Neural crest cell (in vitro differentiated cells): ENCODE measurements at regions not wholly inside any gene's neighbourhood (a gene's known extent, or its start where the extent isn't known, plus 50 kb on each side); places are given as distances from the start of the nearest gene placed in this dataset.
A peak's percentile ranks its signal among the peaks of the same experiment; 100 is the strongest.

ENCODE experiments used
- DNase-seq: peaks from one replicate; pipeline ENCODE4 v3.0.0; 2021; ENCODE audit warnings: low read depth, mixed read lengths, low spot score
- H3K27ac Mint-ChIP-seq: one replicate; pipeline ENCODE4 v1.8.0; 2021; ENCODE audit warnings: mild to moderate bottlenecking, mixed read lengths; ENCODE audit not compliant: unreplicated experiment
- H3K27me3 Mint-ChIP-seq: 2 replicates; pipeline ENCODE4 v1.8.0; 2021; ENCODE audit warnings: low read depth, mild to moderate bottlenecking, mixed read lengths
- H3K36me3 Mint-ChIP-seq: 2 replicates; pipeline ENCODE4 v1.8.0; 2021; ENCODE audit warnings: low read depth, mild to moderate bottlenecking, mixed read lengths
- H3K4me1 Mint-ChIP-seq: 2 replicates; pipeline ENCODE4 v1.8.0; 2021; ENCODE audit warnings: mixed read lengths
- H3K4me3 Mint-ChIP-seq: one replicate; pipeline ENCODE4 v1.8.0; 2021; ENCODE audit warnings: mild to moderate bottlenecking, mixed read lengths
- H3K9me3 Mint-ChIP-seq: 2 replicates; pipeline ENCODE4 v1.8.0; 2021; ENCODE audit warnings: mixed read lengths
- TF ChIP-seq, protein P1 (sequence below): fragments of 200-600 bp; sonication (generic); conservative IDR thresholded peaks from 2 replicates; pipeline ENCODE4 v1.5.0; 2021; ENCODE audit warnings: antibody characterized with exemption, mild to moderate bottlenecking

DNA sequence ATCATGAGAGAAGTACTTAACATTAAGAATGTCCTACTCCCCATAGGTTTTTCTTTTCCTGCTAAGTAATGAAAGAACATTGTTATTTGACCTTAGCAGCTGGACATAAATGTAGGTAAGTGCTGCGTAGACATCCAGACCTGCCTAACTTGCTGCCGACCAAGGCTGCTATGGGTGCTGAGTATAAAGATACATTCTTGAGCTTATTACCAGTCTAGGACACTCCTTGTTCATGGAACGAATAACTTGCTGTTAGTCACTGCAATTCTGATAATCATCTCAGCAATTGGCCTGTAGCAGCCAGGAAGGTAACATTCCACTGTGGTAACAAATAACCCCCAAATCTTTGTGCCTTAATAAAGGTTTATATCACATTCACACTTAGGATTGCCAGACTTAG, 478.1 kb downstream of the VRK1 start:
- H3K4me3 Mint-ChIP-seq = no peak overlapping the region
- peaks cover 12% of the 10 kb centered on the region for H3K9me3 Mint-ChIP-seq
- H3K27ac Mint-ChIP-seq = no peak overlapping the region
- peaks cover 3% of the 10 kb centered on the region for H3K27me3 Mint-ChIP-seq
- no peak for DNase-seq
- no peaks in the 10 kb centered on the region for H3K36me3 Mint-ChIP-seq
- TF ChIP-seq, protein P1, sequence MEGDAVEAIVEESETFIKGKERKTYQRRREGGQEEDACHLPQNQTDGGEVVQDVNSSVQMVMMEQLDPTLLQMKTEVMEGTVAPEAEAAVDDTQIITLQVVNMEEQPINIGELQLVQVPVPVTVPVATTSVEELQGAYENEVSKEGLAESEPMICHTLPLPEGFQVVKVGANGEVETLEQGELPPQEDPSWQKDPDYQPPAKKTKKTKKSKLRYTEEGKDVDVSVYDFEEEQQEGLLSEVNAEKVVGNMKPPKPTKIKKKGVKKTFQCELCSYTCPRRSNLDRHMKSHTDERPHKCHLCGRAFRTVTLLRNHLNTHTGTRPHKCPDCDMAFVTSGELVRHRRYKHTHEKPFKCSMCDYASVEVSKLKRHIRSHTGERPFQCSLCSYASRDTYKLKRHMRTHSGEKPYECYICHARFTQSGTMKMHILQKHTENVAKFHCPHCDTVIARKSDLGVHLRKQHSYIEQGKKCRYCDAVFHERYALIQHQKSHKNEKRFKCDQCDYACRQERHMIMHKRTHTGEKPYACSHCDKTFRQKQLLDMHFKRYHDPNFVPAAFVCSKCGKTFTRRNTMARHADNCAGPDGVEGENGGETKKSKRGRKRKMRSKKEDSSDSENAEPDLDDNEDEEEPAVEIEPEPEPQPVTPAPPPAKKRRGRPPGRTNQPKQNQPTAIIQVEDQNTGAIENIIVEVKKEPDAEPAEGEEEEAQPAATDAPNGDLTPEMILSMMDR = no peak
- peaks cover 29% of the 10 kb centered on the region for H3K4me1 Mint-ChIP-seq

DNA sequence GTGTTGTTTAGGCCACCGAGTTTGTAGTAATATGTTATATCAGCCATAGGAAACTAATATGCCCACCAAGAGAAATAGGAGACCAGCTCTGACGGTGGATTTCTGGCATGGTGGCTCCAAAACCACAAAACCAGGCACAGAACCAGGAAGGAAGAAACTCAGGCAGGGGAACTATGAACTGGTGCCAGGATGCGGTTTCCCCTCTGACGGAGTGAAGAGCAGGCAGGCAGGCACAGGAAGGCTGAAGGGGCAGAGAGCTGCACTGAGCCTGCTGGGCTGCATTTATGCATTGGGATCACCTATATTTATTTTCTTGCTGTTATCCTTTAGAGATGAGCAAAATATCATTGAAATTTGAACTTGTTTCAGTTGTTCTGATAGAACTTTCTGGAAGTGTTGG, 479.4 kb downstream of the VRK1 start:
- Mint-ChIP-seq H3K27ac (no peak overlapping the region), H3K27me3 (peaks cover 3% of the 10 kb centered on the region), H3K4me3 (no peak overlapping the region), H3K9me3 (peaks cover 3% of the 10 kb centered on the region), H3K36me3 (no peaks in the 10 kb centered on the region), H3K4me1 (peaks cover 31% of the 10 kb centered on the region)
- TF ChIP-seq, protein P1 = no peak
- DNase-seq = no peak

DNA sequence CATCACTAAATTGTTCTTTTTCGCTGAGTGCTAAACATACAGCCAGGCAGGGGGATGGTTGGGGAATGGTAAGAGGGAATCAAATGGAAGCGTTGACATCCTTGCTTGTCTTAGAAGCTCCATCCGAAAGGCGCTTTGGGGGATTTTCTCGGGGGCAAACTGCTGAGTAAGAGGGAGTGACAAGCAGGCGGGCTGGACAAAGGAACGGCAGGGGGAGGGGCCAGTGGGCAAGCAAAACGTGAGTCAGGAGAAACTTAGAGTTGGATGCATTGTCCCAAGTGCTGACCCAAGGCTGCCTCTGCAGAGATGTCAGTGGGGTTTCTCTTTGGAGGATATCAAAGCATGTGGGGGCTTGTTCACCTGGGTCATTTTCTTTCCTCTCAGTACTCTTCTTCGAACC, 480.5 kb downstream of the VRK1 start:
- H3K27me3 Mint-ChIP-seq = peaks cover 3% of the 10 kb centered on the region
- peak; percentile 28 for DNase-seq
- peaks cover 26% of the 10 kb centered on the region for H3K4me1 Mint-ChIP-seq
- peak overlapping the region; percentile 88 for H3K27ac Mint-ChIP-seq
- H3K36me3 Mint-ChIP-seq = no peaks in the 10 kb centered on the region
- H3K4me3 Mint-ChIP-seq = no peak overlapping the region
- TF ChIP-seq, protein P1 = no peak
- peaks cover 3% of the 10 kb centered on the region for H3K9me3 Mint-ChIP-seq

DNA sequence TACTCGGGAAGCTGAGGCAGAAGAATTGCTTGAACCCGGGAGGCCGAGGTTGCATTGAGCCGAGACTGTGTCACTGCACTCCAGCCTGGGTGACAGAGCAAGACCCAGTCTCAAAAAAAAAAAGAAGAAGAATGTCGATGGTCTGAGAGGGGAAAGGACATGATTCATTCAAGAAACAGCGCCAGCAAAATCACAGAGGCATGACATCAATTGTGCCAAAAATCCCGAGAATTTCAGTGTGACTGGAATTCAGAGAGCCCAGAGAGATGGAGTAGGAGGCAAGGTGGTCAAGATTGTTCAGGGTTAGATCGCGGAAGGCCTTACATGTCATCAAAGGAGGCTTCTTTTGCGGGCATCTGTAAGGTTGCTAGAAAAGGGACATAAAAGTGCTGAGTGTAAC, 483.3 kb downstream of the VRK1 start:
- Mint-ChIP-seq H3K27me3 (no peaks in the 10 kb centered on the region), H3K9me3 (peaks cover 3% of the 10 kb centered on the region), H3K4me3 (no peak overlapping the region), H3K4me1 (peaks cover 26% of the 10 kb centered on the region), H3K36me3 (no peaks in the 10 kb centered on the region), H3K27ac (peak overlapping the region; percentile 15)
- TF ChIP-seq, protein P1 = no peak
- no peak for DNase-seq

DNA sequence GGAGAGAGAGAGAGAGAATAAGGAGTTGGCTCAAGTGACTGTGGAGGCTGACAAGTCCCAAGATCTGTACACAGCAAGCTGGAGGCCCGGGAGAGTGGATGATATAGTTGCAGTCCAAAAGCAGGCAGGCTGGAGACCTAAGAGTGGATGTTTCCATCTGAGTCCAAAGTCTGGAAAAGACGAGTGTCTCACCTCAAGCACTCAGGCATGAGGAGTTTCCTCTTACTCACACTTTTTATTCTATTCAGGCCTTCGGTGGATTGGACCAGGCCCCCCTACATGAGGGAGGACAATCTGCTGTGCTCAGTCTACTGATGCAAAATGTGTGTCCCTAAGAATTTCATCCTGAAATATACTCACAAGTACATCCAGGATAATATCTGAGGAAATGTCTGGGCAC, 484.6 kb downstream of the VRK1 start:
- no peaks in the 10 kb centered on the region for H3K36me3 Mint-ChIP-seq
- peaks cover 22% of the 10 kb centered on the region for H3K4me1 Mint-ChIP-seq
- peaks cover 3% of the 10 kb centered on the region for H3K27me3 Mint-ChIP-seq
- no peak overlapping the region for H3K27ac Mint-ChIP-seq
- TF ChIP-seq, protein P1 = no peak
- no peak for DNase-seq
- no peak overlapping the region for H3K4me3 Mint-ChIP-seq
- H3K9me3 Mint-ChIP-seq = peaks cover 3% of the 10 kb centered on the region
